CD4-positive, alpha-beta memory T cell (primary cell): ENCODE measurements at regions not wholly inside any gene's neighbourhood (a gene's known extent, or its start where the extent isn't known, plus 50 kb on each side); places are given as distances from the start of the nearest gene placed in this dataset.

ENCODE experiments used
- CTCF ChIA-PET: fragments of 350-600 bp; sonication (Branson Sonifier 250); formaldehyde crosslinking; loops from one replicate; lab custom pipeline; 2021; ENCODE audit warnings: inconsistent platforms; ENCODE audit not compliant: partially characterized antibody; lab: Charles Lee
- POLR2A ChIA-PET: fragments of 350-600 bp; sonication (Branson Sonifier 250); formaldehyde crosslinking; loops from one replicate; lab custom pipeline; 2021; ENCODE audit not compliant: partially characterized antibody; lab: Charles Lee
- DNase-seq, 5 donors: peaks; one replicate each; pipeline versions ENCODE4 v3.0.0 to v3.0.0-alpha.2; 2020 to 2022; ENCODE audit warnings: mixed read lengths in 1 of 5
- H3K27ac ChIP-seq: one replicate; pipeline ENCODE4 v1.7.0; 2013; ENCODE audit warnings: low read depth, low read length
- H3K27me3 ChIP-seq: 2 replicates; pipeline ENCODE4 v1.7.0; 2013; ENCODE audit warnings: mild to moderate bottlenecking, low read length, moderate library complexity; ENCODE audit not compliant: insufficient read depth
- H3K36me3 ChIP-seq: 2 replicates; pipeline ENCODE4 v1.7.0; 2013; ENCODE audit warnings: mild to moderate bottlenecking, low read length, moderate library complexity; ENCODE audit not compliant: insufficient read depth
- H3K4me1 ChIP-seq: 2 replicates; pipeline ENCODE4 v1.7.0; 2013; ENCODE audit warnings: mild to moderate bottlenecking, low read length, moderate library complexity; ENCODE audit not compliant: insufficient read depth
- H3K4me3 ChIP-seq, 2 donors: one replicate each; pipeline ENCODE4 v1.7.0; 2013; ENCODE audit warnings: low read length in 2 of 2, mild to moderate bottlenecking in 1 of 2
- H3K9me3 ChIP-seq, 2 donors: one replicate each; pipeline ENCODE4 v1.7.0; 2013; ENCODE audit warnings: low read length in 2 of 2, control low read depth in 1 of 2; ENCODE audit not compliant: control insufficient read depth in 1 of 2
- H3K27ac Mint-ChIP-seq, 7 donors: one replicate each; pipeline ENCODE4 v1.8.0; 2020 to 2021; ENCODE audit warnings: mixed read lengths in 7 of 7, mild to moderate bottlenecking in 6 of 7, inconsistent platforms in 3 of 7, moderate library complexity in 3 of 7
- H3K27me3 Mint-ChIP-seq, 2 donors: one replicate each; pipeline ENCODE4 v1.8.0; 2020 to 2021; ENCODE audit warnings: mixed read lengths in 2 of 2
- H3K36me3 Mint-ChIP-seq, 2 donors: one replicate each; pipeline ENCODE4 v1.8.0; 2020 to 2021; ENCODE audit warnings: mixed read lengths in 2 of 2, inconsistent platforms in 1 of 2, mild to moderate bottlenecking in 1 of 2
- H3K4me1 Mint-ChIP-seq, 4 donors: one replicate each; pipeline ENCODE4 v1.8.0; 2020 to 2021; ENCODE audit warnings: mixed read lengths in 4 of 4, mild to moderate bottlenecking in 1 of 4
- H3K4me3 Mint-ChIP-seq, 8 donors: one replicate each; pipeline ENCODE4 v1.8.0; 2020 to 2021; ENCODE audit warnings: mixed read lengths in 8 of 8, mild to moderate bottlenecking in 7 of 8, moderate library complexity in 6 of 8, inconsistent platforms in 3 of 8
- H3K9me3 Mint-ChIP-seq, 8 donors: one replicate each; pipeline ENCODE4 v1.8.0; 2020 to 2021; ENCODE audit warnings: mixed read lengths in 8 of 8, mild to moderate bottlenecking in 5 of 8, inconsistent platforms in 3 of 8, moderate library complexity in 1 of 8
- intact Hi-C: fragments of 100-400 bp; cut with micrococcal nuclease; formaldehyde crosslinking; loops from one replicate; pipeline ENCODE4 v1.15.1; 2023

GRCh38 chrX:26722666-26723428, 506.9 kb downstream of the MAGEB5 start:
- DNase-seq, result no peak
- no peaks in the 10 kb centered on the region for H3K27me3 ChIP-seq
- no peaks in the 10 kb centered on the region for H3K36me3 Mint-ChIP-seq
- H3K9me3 Mint-ChIP-seq, result peaks cover 0 to 6% (median 0%) of the 10 kb centered on the region in 8 donors
- no peak overlapping the region for H3K27ac ChIP-seq
- no peaks in the 10 kb centered on the region for H3K36me3 ChIP-seq
- no peaks in the 10 kb centered on the region for H3K27me3 Mint-ChIP-seq
- H3K4me3 ChIP-seq, result no peak overlapping the region
- H3K27ac Mint-ChIP-seq, result no peak overlapping the region
- no peaks in the 10 kb centered on the region for H3K4me1 Mint-ChIP-seq
- H3K9me3 ChIP-seq, result no peaks in the 10 kb centered on the region
- H3K4me1 ChIP-seq, result no peaks in the 10 kb centered on the region
- intact Hi-C loops, result no loop called here
- no peak overlapping the region for H3K4me3 Mint-ChIP-seq
- POLR2A ChIA-PET, result no interaction called here
- CTCF ChIA-PET, result no interaction called here

GRCh38 chrX:26672571-26672970, 456.6 kb downstream of the MAGEB5 start:
- CTCF ChIA-PET, result no interaction called here
- Mint-ChIP-seq H3K27ac (no peak overlapping the region), H3K9me3 (peaks cover 0 to 6% (median 1%) of the 10 kb centered on the region in 8 donors), H3K4me3 (no peak overlapping the region), H3K27me3 (no peaks in the 10 kb centered on the region), H3K36me3 (no peaks in the 10 kb centered on the region), H3K4me1 (no peaks in the 10 kb centered on the region)
- Histone ChIP-seq H3K4me1 (no peaks in the 10 kb centered on the region), H3K4me3 (no peak overlapping the region), H3K27me3 (no peaks in the 10 kb centered on the region), H3K36me3 (no peaks in the 10 kb centered on the region), H3K27ac (no peak overlapping the region), H3K9me3 (no peaks in the 10 kb centered on the region)
- intact Hi-C loops, result no loop called here
- no peak for DNase-seq
- POLR2A ChIA-PET, result no interaction called here

- intact Hi-C loops, result no loop called here
- ChIA-PET CTCF (no interaction called here), POLR2A (no interaction called here)
- Histone ChIP-seq H3K27ac (no peak overlapping the region), H3K9me3 (no peaks in the 10 kb centered on the region), H3K27me3 (no peaks in the 10 kb centered on the region), H3K36me3 (no peaks in the 10 kb centered on the region), H3K4me3 (no peak overlapping the region), H3K4me1 (no peaks in the 10 kb centered on the region)
- Mint-ChIP-seq H3K27me3 (no peaks in the 10 kb centered on the region), H3K27ac (no peak overlapping the region), H3K4me1 (no peaks in the 10 kb centered on the region), H3K36me3 (no peaks in the 10 kb centered on the region), H3K4me3 (no peak overlapping the region), H3K9me3 (peaks cover 0 to 6% (median 1%) of the 10 kb centered on the region in 8 donors)
- DNase-seq, result no peak
Measured at GRCh38 chrX:26670521-26670920, 454.6 kb downstream of the MAGEB5 start.

- H3K27ac Mint-ChIP-seq, result no peak overlapping the region
Measured at GRCh38 chrX:26664919-26665318, 448.9 kb downstream of the MAGEB5 start.

GRCh38 chrX:26653050-26653449, 437.1 kb downstream of the MAGEB5 start:
- H3K9me3 ChIP-seq, result no peaks in the 10 kb centered on the region
- H3K36me3 ChIP-seq, result no peaks in the 10 kb centered on the region
- ChIA-PET CTCF (no interaction called here), POLR2A (no interaction called here)
- Mint-ChIP-seq H3K27ac (no peak overlapping the region), H3K27me3 (no peaks in the 10 kb centered on the region), H3K4me3 (no peak overlapping the region), H3K9me3 (peaks cover 0 to 22% (median 5%) of the 10 kb centered on the region in 8 donors), H3K4me1 (no peaks in the 10 kb centered on the region), H3K36me3 (no peaks in the 10 kb centered on the region)
- H3K27me3 ChIP-seq, result no peaks in the 10 kb centered on the region
- H3K4me3 ChIP-seq, result no peak overlapping the region
- no peaks in the 10 kb centered on the region for H3K4me1 ChIP-seq
- no peak overlapping the region for H3K27ac ChIP-seq
- intact Hi-C loops, result no loop called here
- no peak for DNase-seq

More at GRCh38 chrX:26664919-26665318, 448.9 kb downstream of the MAGEB5 start:
- peaks cover 0 to 10% (median 0%) of the 10 kb centered on the region in 8 donors for H3K9me3 Mint-ChIP-seq
- H3K36me3 Mint-ChIP-seq, result no peaks in the 10 kb centered on the region
- CTCF ChIA-PET, result no interaction called here
- POLR2A ChIA-PET, result no interaction called here
- H3K4me1 Mint-ChIP-seq, result no peaks in the 10 kb centered on the region
- Histone ChIP-seq H3K9me3 (no peaks in the 10 kb centered on the region), H3K4me1 (no peaks in the 10 kb centered on the region), H3K27ac (no peak overlapping the region), H3K27me3 (no peaks in the 10 kb centered on the region), H3K4me3 (no peak overlapping the region), H3K36me3 (no peaks in the 10 kb centered on the region)
- intact Hi-C loops, result no loop called here
- no peaks in the 10 kb centered on the region for H3K27me3 Mint-ChIP-seq
- H3K4me3 Mint-ChIP-seq, result no peak overlapping the region
- DNase-seq, result no peak

- no peaks in the 10 kb centered on the region for H3K9me3 ChIP-seq
- no peak overlapping the region for H3K4me3 ChIP-seq
- intact Hi-C loops, result no loop called here
- Mint-ChIP-seq H3K36me3 (no peaks in the 10 kb centered on the region), H3K9me3 (peaks cover 0 to 22% (median 5%) of the 10 kb centered on the region in 8 donors), H3K4me3 (no peak overlapping the region), H3K4me1 (no peaks in the 10 kb centered on the region), H3K27me3 (no peaks in the 10 kb centered on the region), H3K27ac (no peak overlapping the region)
- CTCF ChIA-PET, result no interaction called here
- H3K36me3 ChIP-seq, result no peaks in the 10 kb centered on the region
- POLR2A ChIA-PET, result no interaction called here
- H3K27ac ChIP-seq, result no peak overlapping the region
- no peak for DNase-seq
- H3K27me3 ChIP-seq, result no peaks in the 10 kb centered on the region
- no peaks in the 10 kb centered on the region for H3K4me1 ChIP-seq
Measured at GRCh38 chrX:26651755-26652154, 435.8 kb downstream of the MAGEB5 start.

- no peaks in the 10 kb centered on the region for H3K4me1 ChIP-seq
- CTCF ChIA-PET, result no interaction called here
- H3K4me1 Mint-ChIP-seq, result no peaks in the 10 kb centered on the region
- H3K9me3 Mint-ChIP-seq, result peaks cover 0 to 18% (median 4%) of the 10 kb centered on the region in 8 donors
- H3K27me3 Mint-ChIP-seq, result no peaks in the 10 kb centered on the region
- H3K36me3 Mint-ChIP-seq, result no peaks in the 10 kb centered on the region
- H3K36me3 ChIP-seq, result no peaks in the 10 kb centered on the region
- H3K4me3 ChIP-seq, result no peak overlapping the region
- no peaks in the 10 kb centered on the region for H3K27me3 ChIP-seq
- POLR2A ChIA-PET, result no interaction called here
- intact Hi-C loops, result no loop called here
- no peak overlapping the region for H3K4me3 Mint-ChIP-seq
- H3K9me3 ChIP-seq, result no peaks in the 10 kb centered on the region
- peak in 4 of 5 donors; percentile 2 to 16 (median 8) for DNase-seq
- H3K27ac Mint-ChIP-seq, result no peak overlapping the region
- H3K27ac ChIP-seq, result no peak overlapping the region
Measured at GRCh38 chrX:26649534-26649933, 433.6 kb downstream of the MAGEB5 start.
